ENCODE measurements at regions not wholly inside any gene's neighbourhood (a gene's known extent, or its start where the extent isn't known, plus 50 kb on each side); places are given as distances from the start of the nearest gene placed in this dataset.

GRCh38 chr4:37054531-37055077, 189.9 kb upstream of the NWD2 start:
- TF ChIP-seq POLR2A (IDR thresholded peaks at IDR 0.05) (no peak), CTCF (IDR thresholded peaks at IDR 0.05 in 4 of 5, conservative IDR thresholded peaks at IDR 0.05 in 1 of 5) (no peak)

Measured in gastrocnemius medialis (tissue), 4 donors.